Fibroblast of villous mesenchyme (primary cell): ENCODE measurements at regions not wholly inside any gene's neighbourhood (a gene's known extent, or its start where the extent isn't known, plus 50 kb on each side); places are given as distances from the start of the nearest gene placed in this dataset.

Experiments
- DNase-seq: peaks from one replicate; pipeline ENCODE4 v3.0.0-alpha.2; 2010; ENCODE audit warnings: low read depth
- H3K4me3 ChIP-seq: 2 replicates; pipeline ENCODE4 v1.5.1; 2011; ENCODE audit warnings: low read depth, mild to moderate bottlenecking, low read length
- CTCF ChIP-seq: IDR thresholded peaks from 2 replicates; pipeline ENCODE4 v1.5.1; 2012; ENCODE audit warnings: low read depth, mild to moderate bottlenecking, low read length; ENCODE audit not compliant: insufficient read depth

DNA sequence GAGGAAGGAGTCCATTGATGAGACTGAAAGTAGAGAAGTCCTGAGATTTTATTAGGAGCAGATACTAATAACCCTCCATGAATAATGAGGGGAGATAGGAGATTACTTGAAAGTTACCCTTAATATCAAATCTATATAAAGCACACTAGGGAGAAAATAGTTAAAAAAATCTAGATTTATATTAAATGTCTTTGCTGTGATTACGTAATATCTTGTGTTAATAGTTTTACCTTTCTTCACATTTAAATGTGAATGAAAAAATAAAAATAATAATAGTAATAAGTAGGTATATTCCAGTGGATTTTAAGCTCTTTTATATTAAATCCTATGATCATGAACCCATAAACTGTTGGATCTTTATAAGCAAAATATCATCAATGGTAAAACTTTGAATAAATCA is 267.3 kb upstream of the SYT10 start:
- DNase-seq: no peak
- H3K4me3 ChIP-seq: no peak overlapping the region
- TF ChIP-seq CTCF: no peak

GRCh38 chr12:33708935-33709334 is 269.3 kb upstream of the SYT10 start:
- no peak for TF ChIP-seq CTCF
- no peak for DNase-seq
- H3K4me3 ChIP-seq: no peak overlapping the region

DNA sequence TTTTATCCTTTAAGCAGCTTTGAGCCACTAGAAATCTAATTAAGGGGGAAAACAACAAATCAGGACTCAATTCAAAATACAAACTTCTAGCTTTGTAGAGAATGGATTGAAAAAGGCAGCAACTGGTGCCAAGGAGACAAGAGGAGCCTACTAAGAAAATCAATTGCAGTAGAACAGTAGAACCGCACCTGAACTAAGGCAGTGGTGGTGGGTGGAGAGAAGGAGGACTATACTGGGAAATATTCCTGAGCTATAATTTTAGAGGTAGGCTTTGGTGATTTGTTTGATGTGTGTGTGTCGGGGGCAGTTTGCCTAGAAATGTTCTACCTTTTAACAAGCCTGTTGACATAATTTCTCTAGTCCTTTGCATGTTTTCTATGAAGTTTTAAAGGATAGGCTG is 270.9 kb upstream of the SYT10 start:
- no peak for TF ChIP-seq CTCF
- no peak for DNase-seq
- no peak overlapping the region for H3K4me3 ChIP-seq

- no peak overlapping the region for H3K4me3 ChIP-seq
- no peak for DNase-seq
- no peak for TF ChIP-seq CTCF
Observed at GRCh38 chr12:33718631-33719030, 279.0 kb upstream of the SYT10 start.

DNA sequence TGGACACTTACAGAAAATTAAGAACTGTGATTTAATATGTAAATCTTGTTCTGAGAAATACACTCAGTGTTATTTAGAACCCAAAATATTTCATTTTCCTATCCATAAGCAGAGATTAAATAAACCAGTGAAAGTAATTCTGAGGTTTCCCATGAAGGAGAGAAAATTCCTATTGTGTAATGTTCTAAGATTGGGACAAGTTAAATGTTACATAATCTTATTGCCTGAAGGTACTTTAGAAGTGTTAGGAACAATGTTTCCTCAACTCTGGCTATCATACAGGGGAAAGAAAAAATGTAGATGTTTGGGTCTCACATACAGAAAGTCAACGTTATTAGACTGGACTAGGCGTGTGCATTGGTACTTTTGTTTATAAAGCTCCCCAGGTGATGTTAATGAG is 281.9 kb upstream of the SYT10 start:
- DNase-seq: no peak
- no peak overlapping the region for H3K4me3 ChIP-seq
- no peak for TF ChIP-seq CTCF

DNA sequence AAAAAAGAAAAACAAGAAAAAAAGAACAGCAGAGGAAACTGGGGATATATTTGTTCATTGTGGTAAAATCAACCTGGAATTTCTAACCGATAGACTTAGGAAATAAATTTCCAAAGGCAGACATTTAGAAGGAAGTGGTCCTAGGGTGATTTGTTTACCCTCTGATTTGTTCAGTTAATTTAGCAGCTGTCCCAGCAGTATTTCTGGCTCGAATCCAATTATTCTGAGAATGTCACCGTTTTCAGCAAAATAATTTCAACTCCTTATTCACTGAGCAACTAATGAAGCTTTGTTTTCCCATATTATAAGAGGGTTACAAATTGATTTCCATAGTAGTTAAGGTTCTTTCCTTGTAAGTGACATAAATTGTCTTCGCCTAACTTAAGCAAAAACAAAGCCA is 285.2 kb upstream of the SYT10 start:
- TF ChIP-seq CTCF: no peak
- H3K4me3 ChIP-seq: no peak overlapping the region
- no peak for DNase-seq

- no peak for DNase-seq
- TF ChIP-seq CTCF: no peak
- no peak overlapping the region for H3K4me3 ChIP-seq
Observed at GRCh38 chr12:33734871-33735270, 287.4 kb upstream of the ALG10 start.
